ENCODE measurements at regions not wholly inside any gene's neighbourhood (a gene's known extent, or its start where the extent isn't known, plus 50 kb on each side); places are given as distances from the start of the nearest gene placed in this dataset.

GRCh38 chr10:93152136-93152535 lies 78.4 kb downstream of the CYP26A1 start:
- TF ChIP-seq EZH2phosphoT487 (IDR thresholded peaks at IDR 0.05; ENCODE audit: borderline replicate concordance, low read depth, low read length) (no peak), CTCF (conservative IDR thresholded peaks at IDR 0.05; ENCODE audit: low read length) (no peak)

Data from OCI-LY7 (cell line).